GM12878 (cell line): ENCODE measurements at regions not wholly inside any gene's neighbourhood (a gene's known extent, or its start where the extent isn't known, plus 50 kb on each side); places are given as distances from the start of the nearest gene placed in this dataset.

ENCODE experiments used
- ATAC-seq: fragments of 200-7000 bp; cut with Tn5 transposase; 3 replicates; pipeline ENCODE4 v1.9.1; 2020; ENCODE audit warnings: mild to moderate bottlenecking, moderate library complexity
- BruUV-seq: library from RNA; stranded (reverse); fragments of 400-500 nt; replicated peaks from 2 replicates; lab custom pipeline; 2021; lab: Mats Ljungman, UMichigan
- CTCF ChIA-PET: fragments of 300-600 bp; sonication (Branson Sonifier 250); formaldehyde crosslinking; extraction: SDS; loops from one replicate; lab custom pipeline; 2021; ENCODE audit warnings: inconsistent platforms; lab: Yijun Ruan, JAX
- POLR2A ChIA-PET: fragments of 350-600 bp; formaldehyde crosslinking; extraction: SDS; loops from one replicate; lab custom pipeline; 2021; ENCODE audit warnings: inconsistent platforms; lab: Charles Lee
- RAD21 ChIA-PET: fragments of 300-600 bp; sonication (Branson Sonifier 250); formaldehyde crosslinking; loops from one replicate; lab custom pipeline; 2023; ENCODE audit warnings: antibody characterized with exemption; ENCODE audit not compliant: unreplicated experiment; lab: Charles Lee
- SMC1A ChIA-PET: fragments of 300-600 bp; sonication (Branson Sonifier 250); formaldehyde crosslinking; loops from one replicate; lab custom pipeline; 2023; ENCODE audit not compliant: unreplicated experiment, uncharacterized antibody; lab: Charles Lee
- DNase-seq: peaks from one replicate; pipeline ENCODE4 v3.0.0-alpha.2; 2011; ENCODE audit warnings: low read depth, low spot score
- FAIRE-seq: peaks from 3 replicates; lab custom pipeline; 2011; peaks lifted over from hg19 to GRCh38; lab: Jason Lieb, UNC
- H2AFZ ChIP-seq: 2 replicates; pipeline ENCODE4 v1.6.0; 2011; ENCODE audit warnings: low read depth, low read length, control low read depth; ENCODE audit not compliant: control insufficient read depth
- H3K27ac ChIP-seq: 2 replicates; pipeline ENCODE4 v1.5.1; 2011; ENCODE audit warnings: control low read depth; ENCODE audit not compliant: control insufficient read depth, insufficient read depth
- H3K27me3 ChIP-seq, 2 experiments: replicated peaks in 1 of 2; 2 replicates each; pipeline versions ENCODE4 v1.6.0 to v1.6.1; 2011; ENCODE audit warnings: low read length in 1 of 2; ENCODE audit not compliant: control insufficient read depth in 2 of 2, insufficient read depth in 2 of 2
- H3K36me3 ChIP-seq, 2 experiments: 2 replicates each; pipeline ENCODE4 v1.5.1; 2011; ENCODE audit warnings: low read length in 1 of 2; ENCODE audit not compliant: control insufficient read depth in 2 of 2, insufficient read depth in 2 of 2
- H3K4me1 ChIP-seq: 2 replicates; pipeline ENCODE4 v1.6.1; 2011; ENCODE audit warnings: mild to moderate bottlenecking, low read length, moderate library complexity, mixed read lengths; ENCODE audit not compliant: control insufficient read depth, insufficient read depth
- H3K4me2 ChIP-seq: 2 replicates; pipeline ENCODE4 v1.6.0; 2011; ENCODE audit warnings: control low read depth; ENCODE audit not compliant: control insufficient read depth, insufficient read depth
- H3K4me3 ChIP-seq: fragments of 200-600 bp; sonication (generic); 2 replicates; pipeline ENCODE4 v1.5.1; 2016
- H3K79me2 ChIP-seq: 2 replicates; pipeline ENCODE4 v1.6.0; 2011; ENCODE audit warnings: low read length; ENCODE audit not compliant: control insufficient read depth, insufficient read depth
- H3K9ac ChIP-seq: 2 replicates; pipeline ENCODE4 v1.8.0; 2011; ENCODE audit warnings: low read length, control low read depth, mixed read lengths; ENCODE audit not compliant: control insufficient read depth, insufficient read depth
- H3K9me3 ChIP-seq: replicated peaks from 3 replicates; pipeline ENCODE4 v1.5.1; 2011; ENCODE audit warnings: mild to moderate bottlenecking, low read length; ENCODE audit not compliant: control insufficient read depth, insufficient read depth
- H4K20me1 ChIP-seq: 2 replicates; pipeline ENCODE4 v1.6.0; 2011; ENCODE audit not compliant: control insufficient read depth, insufficient read depth
- CREM ChIP-seq: IDR thresholded peaks from 2 replicates; pipeline ENCODE4 v1.6.1; 2014; ENCODE audit warnings: antibody characterized with exemption, low read depth
- DPF2 ChIP-seq: fragments of 450-650 bp; IDR thresholded peaks from 2 replicates; pipeline ENCODE4 v1.6.1; 2017; ENCODE audit warnings: mild to moderate bottlenecking
- FOS ChIP-seq: IDR thresholded peaks from 3 replicates; pipeline ENCODE4 v1.6.1; 2011; ENCODE audit warnings: borderline replicate concordance; ENCODE audit not compliant: insufficient read length; ENCODE audit errors: extremely low read depth
- KAT2A ChIP-seq: conservative IDR thresholded peaks from 2 replicates; pipeline ENCODE4 v1.6.1; 2011; ENCODE audit warnings: low read depth, low read length; ENCODE audit not compliant: control insufficient read depth
- PKNOX1 ChIP-seq: fragments of 450-650 bp; IDR thresholded peaks from 2 replicates; pipeline ENCODE4 v1.6.1; 2016; ENCODE audit warnings: mild to moderate bottlenecking
- RB1 ChIP-seq: fragments of 450-650 bp; formaldehyde crosslinking; IDR thresholded peaks from 2 replicates; pipeline ENCODE4 v1.6.1; 2017; ENCODE audit warnings: mild to moderate bottlenecking, borderline replicate concordance
- RFX5 ChIP-seq: IDR thresholded peaks from 2 replicates; pipeline ENCODE4 v1.6.1; 2011; ENCODE audit warnings: low read depth, low read length, improper control_type of control experiment
- SRF ChIP-seq, 2 experiments: IDR thresholded peaks; 2 replicates each; pipeline ENCODE4 v1.6.1; 2011; ENCODE audit warnings: low read depth in 2 of 2, low read length in 2 of 2, mild to moderate bottlenecking in 1 of 2, moderate library complexity in 1 of 2
- TAF1 ChIP-seq: IDR thresholded peaks from 2 replicates; pipeline ENCODE4 v1.6.1; 2011; ENCODE audit warnings: mild to moderate bottlenecking, low read depth, low read length, borderline replicate concordance
- YBX1 ChIP-seq: fragments of 450-650 bp; IDR thresholded peaks from 2 replicates; pipeline ENCODE4 v1.6.1; 2016; ENCODE audit warnings: antibody characterized with exemption
- ZBED1 ChIP-seq: IDR thresholded peaks from 2 replicates; pipeline ENCODE4 v1.6.1; 2016; ENCODE audit warnings: borderline replicate concordance
- ZBTB40 ChIP-seq: fragments of 450-650 bp; IDR thresholded peaks from 2 replicates; pipeline ENCODE4 v1.6.1; 2016; ENCODE audit warnings: mild to moderate bottlenecking, moderate library complexity, borderline replicate concordance
- ZNF24 ChIP-seq: fragments of 450-650 bp; IDR thresholded peaks from 2 replicates; pipeline ENCODE4 v1.6.1; 2017; ENCODE audit warnings: antibody characterized with exemption, mild to moderate bottlenecking
- in situ Hi-C: fragments of 300-500 bp; cut with MboI; formaldehyde crosslinking; loops from 9 replicates; pipeline ENCODE4 v1.14.3; 2018; ENCODE audit warnings: mixed read lengths
- intact Hi-C: fragments of 100-400 bp; cut with micrococcal nuclease; formaldehyde crosslinking; loops from one replicate; pipeline ENCODE4 v1.14.2; 2022; ENCODE audit not compliant: unreplicated experiment
- TF ChIP-seq, protein P1 (sequence below): fragments of 450-650 bp; IDR thresholded peaks from 2 replicates; pipeline ENCODE4 v1.6.1; 2017; ENCODE audit warnings: mild to moderate bottlenecking, moderate library complexity
- TF ChIP-seq, protein P2 (sequence below): IDR thresholded peaks from 2 replicates; pipeline ENCODE4 v1.6.1; 2012; ENCODE audit warnings: low read depth, low read length, improper control_type of control experiment

- H3K27ac ChIP-seq, result no peak overlapping the region
- H3K9ac ChIP-seq, result no peak overlapping the region
- no peaks in the 10 kb centered on the region for H3K4me1 ChIP-seq
- H4K20me1 ChIP-seq, result no peaks in the 10 kb centered on the region
- no peaks in the 10 kb centered on the region for H3K9me3 ChIP-seq
- H3K27me3 ChIP-seq, result no peaks in the 10 kb centered on the region
- intact Hi-C loops (no loop called here), in situ Hi-C loops (loop anchor here (25.0 kb wide), 1 partner anchor 102 kb away; no protein-coding TSS in a partner anchor)
- POLR2A ChIA-PET, result no interaction called here
- H3K4me3 ChIP-seq, result no peak overlapping the region
- BruUV-seq, result no TSS peak
- DNase-seq (no peak), ATAC-seq (no peak), FAIRE-seq (no peak)
- SMC1A ChIA-PET, result no interaction called here
- no peaks in the 10 kb centered on the region for H3K36me3 ChIP-seq
- H3K79me2 ChIP-seq, result no peaks in the 10 kb centered on the region
- CTCF ChIA-PET, result interaction anchor here (1.1 kb wide), 1 partner anchor 27 kb away, joined by 3 read pairs; no protein-coding TSS in a partner anchor
- H2AFZ ChIP-seq, result no peak overlapping the region
- H3K4me2 ChIP-seq, result no peak overlapping the region
- TF ChIP-seq SRF (IDR thresholded peaks at IDR 0.05; ENCODE audit: low read depth in 2 of 2, low read length in 2 of 2), result no peak
- TF ChIP-seq KAT2A, result no peak
- TF ChIP-seq RFX5, result no peak
- no peak for TF ChIP-seq TAF1
- no peak for TF ChIP-seq FOS
- no peak for TF ChIP-seq YBX1
- TF ChIP-seq, protein P1, sequence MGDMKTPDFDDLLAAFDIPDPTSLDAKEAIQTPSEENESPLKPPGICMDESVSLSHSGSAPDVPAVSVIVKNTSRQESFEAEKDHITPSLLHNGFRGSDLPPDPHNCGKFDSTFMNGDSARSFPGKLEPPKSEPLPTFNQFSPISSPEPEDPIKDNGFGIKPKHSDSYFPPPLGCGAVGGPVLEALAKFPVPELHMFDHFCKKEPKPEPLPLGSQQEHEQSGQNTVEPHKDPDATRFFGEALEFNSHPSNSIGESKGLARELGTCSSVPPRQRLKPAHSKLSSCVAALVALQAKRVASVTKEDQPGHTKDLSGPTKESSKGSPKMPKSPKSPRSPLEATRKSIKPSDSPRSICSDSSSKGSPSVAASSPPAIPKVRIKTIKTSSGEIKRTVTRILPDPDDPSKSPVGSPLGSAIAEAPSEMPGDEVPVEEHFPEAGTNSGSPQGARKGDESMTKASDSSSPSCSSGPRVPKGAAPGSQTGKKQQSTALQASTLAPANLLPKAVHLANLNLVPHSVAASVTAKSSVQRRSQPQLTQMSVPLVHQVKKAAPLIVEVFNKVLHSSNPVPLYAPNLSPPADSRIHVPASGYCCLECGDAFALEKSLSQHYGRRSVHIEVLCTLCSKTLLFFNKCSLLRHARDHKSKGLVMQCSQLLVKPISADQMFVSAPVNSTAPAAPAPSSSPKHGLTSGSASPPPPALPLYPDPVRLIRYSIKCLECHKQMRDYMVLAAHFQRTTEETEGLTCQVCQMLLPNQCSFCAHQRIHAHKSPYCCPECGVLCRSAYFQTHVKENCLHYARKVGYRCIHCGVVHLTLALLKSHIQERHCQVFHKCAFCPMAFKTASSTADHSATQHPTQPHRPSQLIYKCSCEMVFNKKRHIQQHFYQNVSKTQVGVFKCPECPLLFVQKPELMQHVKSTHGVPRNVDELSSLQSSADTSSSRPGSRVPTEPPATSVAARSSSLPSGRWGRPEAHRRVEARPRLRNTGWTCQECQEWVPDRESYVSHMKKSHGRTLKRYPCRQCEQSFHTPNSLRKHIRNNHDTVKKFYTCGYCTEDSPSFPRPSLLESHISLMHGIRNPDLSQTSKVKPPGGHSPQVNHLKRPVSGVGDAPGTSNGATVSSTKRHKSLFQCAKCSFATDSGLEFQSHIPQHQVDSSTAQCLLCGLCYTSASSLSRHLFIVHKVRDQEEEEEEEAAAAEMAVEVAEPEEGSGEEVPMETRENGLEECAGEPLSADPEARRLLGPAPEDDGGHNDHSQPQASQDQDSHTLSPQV, result no peak
- no peak for TF ChIP-seq ZNF24
- no peak for TF ChIP-seq DPF2
- no peak for TF ChIP-seq RB1
- TF ChIP-seq, protein P2, sequence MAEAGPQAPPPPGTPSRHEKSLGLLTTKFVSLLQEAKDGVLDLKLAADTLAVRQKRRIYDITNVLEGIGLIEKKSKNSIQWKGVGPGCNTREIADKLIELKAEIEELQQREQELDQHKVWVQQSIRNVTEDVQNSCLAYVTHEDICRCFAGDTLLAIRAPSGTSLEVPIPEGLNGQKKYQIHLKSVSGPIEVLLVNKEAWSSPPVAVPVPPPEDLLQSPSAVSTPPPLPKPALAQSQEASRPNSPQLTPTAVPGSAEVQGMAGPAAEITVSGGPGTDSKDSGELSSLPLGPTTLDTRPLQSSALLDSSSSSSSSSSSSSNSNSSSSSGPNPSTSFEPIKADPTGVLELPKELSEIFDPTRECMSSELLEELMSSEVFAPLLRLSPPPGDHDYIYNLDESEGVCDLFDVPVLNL, result no peak
- TF ChIP-seq PKNOX1, result no peak
- no peak for TF ChIP-seq ZBTB40
- no peak for TF ChIP-seq ZBED1
- TF ChIP-seq CREM, result no peak
- RAD21 ChIA-PET, result no interaction called here
These were observed 582.1 kb downstream of the RBFOX1 start for GRCh38 chr16:7914748-7915147.
